Skeletal muscle satellite cell (primary cell): ENCODE measurements at regions not wholly inside any gene's neighbourhood (a gene's known extent, or its start where the extent isn't known, plus 50 kb on each side); places are given as distances from the start of the nearest gene placed in this dataset.
"Not testable (repeated sequence)": the region's sequence is repeated elsewhere in the genome, so short reads cannot be mapped to it uniquely, and the experiment has no call there.

ENCODE experiments used
- H3K27me3 ChIP-seq: 2 replicates; pipeline ENCODE4 v1.7.0; 2013; ENCODE audit warnings: low read length; ENCODE audit not compliant: control insufficient read depth, insufficient read depth
- H3K36me3 ChIP-seq: 2 replicates; pipeline ENCODE4 v1.7.0; 2013; ENCODE audit warnings: mild to moderate bottlenecking, control low read depth, low read length; ENCODE audit not compliant: insufficient read depth
- H3K4me1 ChIP-seq: 2 replicates; pipeline ENCODE4 v1.7.0; 2013; ENCODE audit warnings: low read length; ENCODE audit not compliant: control insufficient read depth, insufficient read depth
- H3K4me2 ChIP-seq: 2 replicates; pipeline ENCODE4 v1.7.0; 2013; ENCODE audit warnings: mild to moderate bottlenecking, low read length
- H3K4me3 ChIP-seq: 2 replicates; pipeline ENCODE4 v1.7.0; 2013; ENCODE audit warnings: low read length
- H3K9ac ChIP-seq: 2 replicates; pipeline ENCODE4 v1.7.0; 2013; ENCODE audit warnings: mild to moderate bottlenecking, low read depth, low read length, moderate library complexity
- H3K9me3 ChIP-seq: replicated peaks from 2 replicates; pipeline ENCODE4 v1.7.0; 2013; ENCODE audit warnings: mild to moderate bottlenecking, control low read depth, low read length

DNA sequence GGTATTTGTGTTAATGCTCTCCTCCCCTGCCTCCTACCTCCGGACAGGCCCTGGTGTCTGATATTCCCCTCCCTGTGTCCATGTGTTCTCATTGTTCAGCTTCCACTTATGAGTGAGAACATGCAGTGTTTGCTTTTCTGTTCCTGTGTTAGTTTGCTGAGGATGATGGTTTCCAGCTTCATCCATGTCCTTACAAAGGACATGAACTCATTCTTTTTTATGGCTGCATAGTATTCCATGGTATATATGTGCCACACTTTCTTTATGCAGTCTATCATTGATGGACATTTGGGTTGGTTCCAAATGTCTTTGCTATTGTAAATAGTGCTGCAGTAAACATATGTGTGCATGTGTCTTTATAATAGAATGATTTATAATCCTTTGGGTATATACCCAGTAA, 105.2 kb upstream of the SNX2 start:
- H3K4me3 ChIP-seq, H3K9me3 ChIP-seq, H3K36me3 ChIP-seq, H3K4me1 ChIP-seq, H3K27me3 ChIP-seq, H3K4me2 ChIP-seq, H3K9ac ChIP-seq: not testable (repeated sequence)

DNA sequence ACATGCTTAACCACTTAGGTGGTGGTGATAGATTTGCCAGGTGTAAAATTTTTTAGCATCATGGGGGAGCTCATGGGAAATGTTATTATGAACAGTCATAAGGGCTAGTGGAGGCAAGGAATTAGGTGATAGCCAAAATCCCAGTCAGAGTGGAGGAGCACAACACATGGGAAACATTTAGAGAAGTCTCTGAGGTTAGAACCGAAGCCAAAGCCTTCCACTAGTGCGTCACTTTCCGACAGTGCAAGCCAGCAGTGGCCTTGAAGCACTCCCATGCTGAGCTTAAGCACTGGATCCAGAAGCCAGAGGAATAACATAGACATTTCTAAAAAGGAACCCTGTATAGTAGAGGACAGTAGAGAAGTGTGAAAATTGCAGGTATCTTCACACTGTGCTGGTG, 101.5 kb upstream of the SNX2 start:
- H3K4me3 ChIP-seq: no peak overlapping the region
- no peaks in the 10 kb centered on the region for H3K36me3 ChIP-seq
- no peak overlapping the region for H3K9ac ChIP-seq
- no peak overlapping the region for H3K4me2 ChIP-seq
- no peaks in the 10 kb centered on the region for H3K27me3 ChIP-seq
- no peaks in the 10 kb centered on the region for H3K9me3 ChIP-seq
- no peaks in the 10 kb centered on the region for H3K4me1 ChIP-seq

DNA sequence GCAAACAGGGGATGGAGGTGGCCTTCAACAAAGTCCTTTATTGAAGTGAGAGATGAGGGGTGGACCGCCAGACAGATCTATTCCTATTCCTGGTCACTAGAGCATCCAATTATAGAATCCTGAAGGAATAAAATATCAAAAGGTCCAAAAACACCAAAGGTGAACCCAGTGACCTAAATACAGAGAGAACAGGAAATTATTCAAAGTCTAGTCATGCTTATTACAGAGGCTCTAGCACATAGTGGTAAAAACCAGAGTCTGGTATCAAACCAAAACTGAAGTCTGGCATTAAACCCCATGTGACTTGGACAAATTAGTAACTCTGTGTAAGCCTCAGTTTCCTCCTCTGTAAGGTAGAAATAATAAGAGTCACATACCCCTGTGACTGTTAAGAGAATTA, 100.5 kb upstream of the SNX2 start:
- H3K4me2 ChIP-seq: no peak overlapping the region
- no peaks in the 10 kb centered on the region for H3K9me3 ChIP-seq
- no peaks in the 10 kb centered on the region for H3K27me3 ChIP-seq
- H3K36me3 ChIP-seq: no peaks in the 10 kb centered on the region
- no peak overlapping the region for H3K4me3 ChIP-seq
- H3K4me1 ChIP-seq: no peaks in the 10 kb centered on the region
- no peak overlapping the region for H3K9ac ChIP-seq

DNA sequence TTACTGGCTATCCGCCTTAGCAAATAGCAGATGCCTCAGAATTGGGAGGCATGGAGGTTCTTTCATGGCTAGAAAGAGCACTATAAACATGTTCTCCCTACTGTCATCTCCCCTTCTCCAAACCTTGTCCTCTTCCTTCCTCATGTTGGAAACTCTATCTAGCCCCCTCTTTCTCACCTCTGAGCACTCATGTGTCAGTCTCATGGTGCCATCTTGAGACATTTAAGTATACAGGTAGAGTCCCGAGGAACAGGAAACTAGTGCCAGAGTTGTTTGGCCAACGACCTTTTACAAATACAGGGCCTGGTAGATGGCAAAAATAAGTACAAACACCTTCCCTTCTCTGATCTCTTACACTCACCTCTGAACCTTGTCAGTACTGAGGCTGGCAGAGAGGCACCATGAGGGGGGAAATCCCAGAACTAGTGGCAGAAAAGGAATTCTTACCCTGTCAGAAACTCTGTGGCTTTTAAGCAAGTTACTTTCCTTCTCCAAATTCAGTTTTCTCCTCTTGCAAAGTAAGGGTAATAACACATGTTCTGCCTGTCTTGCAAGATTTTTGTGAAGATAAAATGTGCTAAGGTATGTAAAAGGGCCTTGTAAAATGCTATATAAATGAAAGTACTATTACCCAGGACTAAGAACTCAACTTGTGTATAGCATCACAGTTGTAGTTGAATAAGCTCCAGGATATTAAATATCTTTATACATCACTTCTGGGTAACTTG, 94.1 kb upstream of the SNX2 start:
- H3K4me2 ChIP-seq: no peak overlapping the region
- no peak overlapping the region for H3K9ac ChIP-seq
- no peak overlapping the region for H3K4me3 ChIP-seq
- H3K36me3 ChIP-seq: no peaks in the 10 kb centered on the region
- no peaks in the 10 kb centered on the region for H3K9me3 ChIP-seq
- no peaks in the 10 kb centered on the region for H3K27me3 ChIP-seq
- H3K4me1 ChIP-seq: no peaks in the 10 kb centered on the region

DNA sequence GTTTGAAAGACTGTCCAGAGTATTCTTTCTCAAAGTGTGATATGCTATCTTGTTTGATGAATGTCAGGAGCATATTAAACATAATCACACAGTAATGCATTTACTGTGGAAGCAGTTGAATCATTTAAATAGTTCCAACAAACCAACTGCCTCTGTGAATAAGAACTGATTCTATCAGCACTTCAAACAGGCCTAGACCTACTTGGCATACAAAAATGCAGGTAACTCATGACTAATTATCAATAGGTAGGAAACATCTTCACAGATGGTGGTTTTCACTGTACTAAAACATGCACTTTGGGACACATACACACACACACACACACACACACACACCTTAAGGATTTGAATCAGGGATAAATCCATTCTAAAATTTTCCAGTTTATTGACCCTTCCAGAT, 91.2 kb upstream of the SNX2 start:
- no peaks in the 10 kb centered on the region for H3K27me3 ChIP-seq
- no peak overlapping the region for H3K9ac ChIP-seq
- H3K9me3 ChIP-seq: no peaks in the 10 kb centered on the region
- no peaks in the 10 kb centered on the region for H3K36me3 ChIP-seq
- no peak overlapping the region for H3K4me3 ChIP-seq
- no peak overlapping the region for H3K4me2 ChIP-seq
- no peaks in the 10 kb centered on the region for H3K4me1 ChIP-seq

DNA sequence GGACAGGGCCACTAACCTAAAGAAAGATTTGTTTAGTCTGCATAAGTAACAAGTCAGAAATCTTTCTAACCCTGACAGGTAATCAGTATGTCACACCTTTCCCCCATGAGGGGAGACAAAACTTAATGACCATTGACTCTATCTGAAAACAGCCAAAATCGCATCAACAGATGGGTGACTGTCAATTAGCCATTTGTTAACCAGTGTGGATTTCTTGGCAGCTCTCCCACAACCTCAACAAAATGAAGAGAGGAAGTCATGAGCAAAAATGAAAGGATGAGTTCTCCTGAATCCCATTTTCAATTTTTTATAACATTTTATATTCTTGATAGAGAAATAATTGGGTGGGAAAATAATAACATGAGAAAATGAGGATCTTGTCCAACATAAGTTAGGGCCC, 84.6 kb upstream of the SNX2 start:
- no peaks in the 10 kb centered on the region for H3K27me3 ChIP-seq
- H3K9ac ChIP-seq: no peak overlapping the region
- H3K4me1 ChIP-seq: no peaks in the 10 kb centered on the region
- H3K36me3 ChIP-seq: no peaks in the 10 kb centered on the region
- H3K4me3 ChIP-seq: no peak overlapping the region
- H3K9me3 ChIP-seq: no peaks in the 10 kb centered on the region
- no peak overlapping the region for H3K4me2 ChIP-seq

DNA sequence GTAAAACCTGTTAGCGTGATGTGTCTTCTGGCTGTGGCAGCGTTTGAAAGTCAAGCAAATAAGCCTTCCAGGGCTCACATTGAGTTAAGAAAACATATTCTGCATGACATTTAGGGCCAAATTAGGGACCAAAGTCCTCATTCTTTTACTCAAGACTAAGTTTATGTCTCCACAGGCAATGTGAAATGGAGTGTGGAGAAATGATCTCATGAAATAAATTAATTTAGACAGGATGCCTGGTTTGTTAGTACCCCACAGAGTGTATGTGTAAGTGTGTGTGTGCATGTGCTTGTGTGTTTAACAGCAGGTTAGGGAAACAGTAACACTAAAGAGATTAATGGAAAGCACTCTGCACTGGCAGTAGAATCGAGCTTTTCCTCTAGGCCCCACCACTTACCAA, 82.9 kb upstream of the SNX2 start:
- no peaks in the 10 kb centered on the region for H3K27me3 ChIP-seq
- H3K9ac ChIP-seq: no peak overlapping the region
- no peak overlapping the region for H3K4me3 ChIP-seq
- no peak overlapping the region for H3K4me2 ChIP-seq
- H3K4me1 ChIP-seq: no peaks in the 10 kb centered on the region
- H3K36me3 ChIP-seq: no peaks in the 10 kb centered on the region
- no peaks in the 10 kb centered on the region for H3K9me3 ChIP-seq

DNA sequence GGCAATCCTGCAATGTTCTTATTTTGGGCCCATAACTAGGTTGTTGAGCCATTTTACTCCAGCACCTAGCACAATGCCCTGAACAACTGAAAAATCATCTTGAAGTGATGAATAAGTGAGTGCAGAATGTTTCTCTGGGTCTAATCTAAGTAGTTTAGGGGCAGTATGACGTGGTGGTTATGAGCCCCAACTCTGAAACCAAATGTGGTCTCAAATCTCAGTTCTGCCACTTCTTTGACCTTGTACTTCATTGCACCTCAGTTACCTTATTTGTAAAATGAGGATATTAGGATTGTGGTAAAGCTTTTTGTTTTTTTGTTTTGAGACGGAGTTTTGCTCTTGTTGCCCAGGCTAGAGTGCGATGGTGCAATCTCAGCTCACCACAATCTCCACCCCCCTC, 80.9 kb upstream of the SNX2 start:
- Histone ChIP-seq H3K9me3 (no peaks in the 10 kb centered on the region), H3K4me2 (no peak overlapping the region), H3K9ac (no peak overlapping the region), H3K4me1 (no peaks in the 10 kb centered on the region), H3K27me3 (no peaks in the 10 kb centered on the region), H3K4me3 (no peak overlapping the region), H3K36me3 (no peaks in the 10 kb centered on the region)

DNA sequence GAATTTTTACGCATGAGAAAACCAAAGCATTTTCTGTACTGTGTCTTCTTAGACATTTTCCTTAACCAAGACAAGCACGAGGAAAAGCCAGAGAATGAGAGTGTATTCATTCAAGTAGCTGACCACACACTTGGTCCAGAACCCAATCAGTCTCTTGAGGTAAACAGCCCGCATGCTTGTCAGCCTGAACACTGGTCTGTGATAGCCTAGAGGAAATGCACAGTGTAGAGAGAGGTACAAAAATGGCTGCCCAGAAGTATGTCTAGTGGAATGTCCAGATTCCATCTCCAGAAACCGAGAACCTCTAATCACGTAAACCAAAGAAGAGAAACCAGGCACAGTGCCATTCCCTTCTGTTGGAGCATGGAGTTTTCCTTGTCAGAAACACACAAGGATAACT, 80.0 kb upstream of the SNX2 start:
- H3K9me3 ChIP-seq: no peaks in the 10 kb centered on the region
- H3K4me1 ChIP-seq: no peaks in the 10 kb centered on the region
- H3K9ac ChIP-seq: no peak overlapping the region
- H3K36me3 ChIP-seq: no peaks in the 10 kb centered on the region
- H3K4me3 ChIP-seq: no peak overlapping the region
- H3K4me2 ChIP-seq: no peak overlapping the region
- no peaks in the 10 kb centered on the region for H3K27me3 ChIP-seq

DNA sequence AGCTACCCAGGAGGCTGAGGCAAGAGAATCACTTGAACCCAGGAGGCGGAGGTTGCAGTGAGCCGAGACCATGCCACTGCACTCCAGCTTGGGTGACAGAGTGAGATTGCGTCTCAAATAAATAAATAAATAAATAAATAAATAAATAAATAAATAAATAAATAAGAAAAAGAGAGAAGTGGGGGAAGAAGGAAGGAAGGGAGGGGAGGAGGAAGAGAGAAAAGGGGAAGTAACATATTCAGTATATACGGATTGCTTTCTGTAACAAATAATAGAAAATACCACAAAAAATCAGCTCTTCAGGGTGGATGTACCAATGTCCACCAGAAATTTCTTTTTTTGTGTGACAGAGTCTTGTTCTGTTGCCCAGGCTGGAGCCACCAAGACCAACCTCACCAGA, 78.1 kb upstream of the SNX2 start:
- not testable (repeated sequence) for H3K4me2 ChIP-seq, H3K4me1 ChIP-seq, H3K27me3 ChIP-seq, H3K4me3 ChIP-seq, H3K36me3 ChIP-seq, H3K9ac ChIP-seq, H3K9me3 ChIP-seq

DNA sequence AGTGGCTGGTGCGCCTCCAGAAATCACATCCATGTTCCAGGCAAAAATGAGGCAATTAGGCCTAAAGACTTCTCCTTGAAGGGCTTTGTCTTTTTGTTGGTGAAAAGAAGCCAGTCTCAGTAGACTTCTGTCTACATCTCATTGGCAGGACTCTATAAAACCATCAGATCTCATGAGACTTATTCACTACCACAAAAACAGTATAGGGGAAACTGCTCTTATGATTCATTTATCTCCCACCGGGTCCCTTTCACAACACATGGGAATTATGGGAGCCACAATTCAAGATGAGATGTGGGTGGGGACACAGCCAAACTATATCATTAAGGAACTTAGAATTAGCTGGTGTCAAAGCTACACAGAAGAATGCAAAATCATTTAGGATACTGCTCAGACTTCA, 77.7 kb upstream of the SNX2 start:
- Histone ChIP-seq H3K9ac (no peak overlapping the region), H3K9me3 (no peaks in the 10 kb centered on the region), H3K36me3 (no peaks in the 10 kb centered on the region), H3K4me3 (no peak overlapping the region), H3K27me3 (no peaks in the 10 kb centered on the region), H3K4me2 (no peak overlapping the region), H3K4me1 (no peaks in the 10 kb centered on the region)

DNA sequence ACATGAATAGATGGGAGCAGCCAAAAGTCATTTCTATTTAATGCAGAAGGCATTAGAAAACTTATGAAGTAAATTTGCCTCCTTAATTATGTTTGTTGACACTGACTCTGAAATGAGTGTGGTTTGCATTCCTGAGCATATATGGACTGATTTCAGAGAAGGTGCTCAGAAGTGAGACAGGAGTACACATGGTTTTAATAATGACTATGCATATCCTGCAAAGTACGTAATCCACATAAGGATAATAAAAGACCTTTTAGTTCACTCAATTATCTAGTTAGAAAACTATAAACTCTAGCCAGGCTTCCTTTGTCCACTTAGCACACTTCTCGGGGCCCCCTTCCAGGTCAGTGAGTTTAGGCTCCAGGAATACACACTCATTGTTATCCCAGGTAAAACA, 75.7 kb upstream of the SNX2 start:
- no peak overlapping the region for H3K9ac ChIP-seq
- no peaks in the 10 kb centered on the region for H3K27me3 ChIP-seq
- no peaks in the 10 kb centered on the region for H3K4me1 ChIP-seq

More for the DNA sequence above, 75.7 kb upstream of the SNX2 start:
- Histone ChIP-seq H3K9me3 (no peaks in the 10 kb centered on the region), H3K4me3 (no peak overlapping the region), H3K36me3 (no peaks in the 10 kb centered on the region), H3K4me2 (no peak overlapping the region)
